OCI-M1 (cell line): ENCODE measurements at regions not wholly inside any gene's neighbourhood (a gene's known extent, or its start where the extent isn't known, plus 50 kb on each side); places are given as distances from the start of the nearest gene placed in this dataset.

Source experiments
- DNase-seq: peaks from one replicate; lab custom pipeline; 2025; lab: John Stamatoyannopoulos, UW

DNA sequence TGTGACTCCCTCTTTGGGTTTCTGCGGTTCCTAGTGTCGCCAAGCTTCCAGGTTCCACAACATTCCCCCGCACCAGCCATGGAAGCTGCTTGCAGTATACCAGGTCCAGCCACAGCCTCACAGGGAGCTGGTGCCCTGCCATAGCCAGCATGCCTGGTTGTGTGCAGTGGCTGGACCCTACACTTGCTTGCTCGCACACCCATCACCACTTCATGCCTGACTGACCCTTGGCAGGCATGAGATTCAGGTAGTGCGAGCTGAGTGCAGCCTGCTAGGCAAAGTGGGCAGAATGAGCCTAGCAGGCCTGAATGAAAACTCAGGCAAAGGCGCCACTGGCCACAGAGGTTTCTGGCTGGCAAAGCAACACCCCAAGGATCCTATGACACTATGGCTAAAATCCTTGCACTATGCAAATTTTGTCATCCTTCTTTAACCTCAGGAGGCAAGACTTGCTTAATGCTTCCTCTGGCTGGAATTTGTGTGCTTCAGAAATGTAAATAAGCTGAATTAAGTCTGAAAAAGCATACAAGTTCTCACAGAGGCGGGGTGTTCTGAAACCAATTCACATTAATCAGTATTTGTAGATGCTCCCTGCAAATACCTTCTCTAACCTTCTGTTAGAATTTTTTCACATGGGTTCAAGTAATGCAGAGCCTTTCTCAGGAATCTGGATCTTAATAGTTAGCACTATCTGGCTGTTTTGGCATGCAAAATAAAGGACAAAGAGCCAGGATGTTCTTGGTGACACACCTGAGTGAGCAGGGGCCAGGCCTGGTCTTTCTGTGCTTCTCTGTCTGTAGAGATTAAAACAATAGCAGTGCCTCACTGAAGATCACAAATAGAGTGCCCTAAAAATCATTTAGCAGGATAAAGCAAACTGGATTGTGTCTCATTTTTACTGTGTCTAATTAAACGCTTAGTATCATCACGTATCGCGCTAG is 256.9 kb downstream of the GPATCH2 start:
- no peak for DNase-seq

DNA sequence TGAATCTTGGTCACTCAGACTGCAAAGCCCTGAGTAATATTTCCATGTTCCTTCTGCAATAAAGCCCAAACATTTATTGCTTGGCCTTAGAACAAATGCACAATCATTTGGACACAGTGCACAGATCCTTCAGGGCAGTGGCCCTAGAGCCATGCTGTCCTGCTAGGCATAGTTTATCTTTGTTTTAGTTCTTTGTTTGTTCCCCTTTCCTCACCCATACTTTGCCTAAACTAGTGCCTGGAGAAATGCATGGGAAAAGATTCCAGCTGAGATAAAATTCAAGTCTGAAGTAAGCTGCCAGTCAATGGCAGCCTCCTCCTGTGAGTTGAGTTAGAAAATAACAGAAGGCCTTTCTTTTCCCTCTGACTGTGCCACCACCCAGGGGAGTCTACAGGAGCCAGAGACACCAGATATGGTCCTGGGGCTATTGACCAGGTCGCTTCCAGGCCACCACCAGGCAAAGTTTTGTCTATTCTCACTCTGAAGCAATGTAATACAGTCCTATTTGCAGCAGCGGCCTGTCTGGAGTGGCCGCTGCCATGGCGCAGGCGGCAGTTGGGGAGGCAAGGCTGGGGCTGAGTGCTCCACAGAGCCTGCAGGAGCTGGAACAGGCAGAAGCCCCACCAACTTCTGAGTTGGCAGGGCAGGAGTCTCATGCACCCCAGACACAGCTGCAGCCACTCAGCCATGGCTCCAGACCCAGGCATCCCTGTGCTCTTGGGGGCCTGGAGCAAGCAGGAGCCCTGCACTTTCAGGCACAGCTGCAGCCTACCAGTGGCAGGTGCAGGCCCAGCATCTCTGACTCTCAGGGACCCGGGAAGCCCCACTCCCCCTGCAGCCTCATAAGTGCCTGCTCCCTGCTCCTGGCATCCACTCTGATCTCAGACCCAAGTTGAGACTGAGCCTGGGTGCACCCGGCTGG is 258.6 kb downstream of the GPATCH2 start:
- DNase-seq: no peak

- no peak for DNase-seq
Observed at GRCh38 chr1:217370757-217371156, 260.1 kb downstream of the GPATCH2 start.

- no peak for DNase-seq
Observed at GRCh38 chr1:217369996-217370551, 260.8 kb downstream of the GPATCH2 start.

DNA sequence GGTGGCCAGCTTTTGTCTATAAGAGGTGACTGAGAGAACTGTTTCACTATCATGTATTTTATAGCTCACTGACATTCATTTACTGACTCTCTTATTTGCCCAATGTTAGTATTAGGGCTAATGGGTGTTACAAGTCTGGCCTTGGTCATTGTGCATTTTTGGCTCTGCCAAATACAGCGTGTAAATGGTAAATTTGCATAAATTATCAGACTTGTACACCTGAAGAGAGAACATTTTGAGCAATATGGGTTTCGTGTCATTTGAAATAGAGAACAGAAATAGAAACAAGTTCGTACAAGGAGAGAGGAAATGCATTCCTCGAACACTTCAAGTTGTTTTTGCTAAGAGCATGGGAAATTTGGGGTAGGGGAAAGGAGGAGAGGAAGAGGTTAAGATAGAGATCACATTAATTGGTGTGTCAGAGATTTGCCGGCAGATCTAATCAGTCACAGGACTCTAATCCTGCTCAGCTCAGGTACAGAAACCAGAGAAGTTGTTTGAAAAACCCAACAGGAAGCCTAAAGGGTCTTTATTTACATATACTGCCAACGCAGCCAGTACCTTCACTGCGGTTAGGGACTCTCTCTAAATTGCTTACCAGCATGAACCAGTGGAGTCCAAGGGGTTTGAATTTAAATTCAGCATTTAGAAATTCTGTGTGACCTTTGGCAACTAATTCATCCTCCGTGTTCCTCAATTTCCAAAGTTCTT is 261.5 kb downstream of the GPATCH2 start:
- no peak for DNase-seq

- no peak for DNase-seq
Observed at GRCh38 chr1:217364220-217364619, 266.7 kb downstream of the GPATCH2 start.

GRCh38 chr1:217363319-217363718 is 267.6 kb downstream of the GPATCH2 start:
- DNase-seq: no peak

GRCh38 chr1:217360510-217360909 is 270.4 kb downstream of the GPATCH2 start:
- DNase-seq: no peak

DNA sequence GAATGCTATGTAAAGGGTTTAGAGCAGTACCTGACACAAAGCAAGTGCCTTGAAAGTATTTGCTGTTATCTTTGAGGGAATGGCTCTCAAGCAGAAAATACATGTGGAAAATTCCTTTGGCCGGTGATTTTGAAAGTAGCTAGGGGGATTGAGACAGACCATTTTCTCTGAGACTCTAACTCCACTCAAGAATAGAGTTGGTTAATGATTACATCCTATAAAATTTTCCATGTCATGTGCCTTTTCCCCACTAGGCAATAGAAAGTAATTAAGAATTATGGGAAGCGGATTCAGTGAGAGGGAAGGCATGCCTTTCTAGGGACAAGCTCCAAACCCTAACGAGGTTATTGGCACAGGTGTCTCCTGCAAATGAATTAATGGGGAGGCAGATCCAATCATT is 276.0 kb downstream of the GPATCH2 start:
- no peak for DNase-seq

DNA sequence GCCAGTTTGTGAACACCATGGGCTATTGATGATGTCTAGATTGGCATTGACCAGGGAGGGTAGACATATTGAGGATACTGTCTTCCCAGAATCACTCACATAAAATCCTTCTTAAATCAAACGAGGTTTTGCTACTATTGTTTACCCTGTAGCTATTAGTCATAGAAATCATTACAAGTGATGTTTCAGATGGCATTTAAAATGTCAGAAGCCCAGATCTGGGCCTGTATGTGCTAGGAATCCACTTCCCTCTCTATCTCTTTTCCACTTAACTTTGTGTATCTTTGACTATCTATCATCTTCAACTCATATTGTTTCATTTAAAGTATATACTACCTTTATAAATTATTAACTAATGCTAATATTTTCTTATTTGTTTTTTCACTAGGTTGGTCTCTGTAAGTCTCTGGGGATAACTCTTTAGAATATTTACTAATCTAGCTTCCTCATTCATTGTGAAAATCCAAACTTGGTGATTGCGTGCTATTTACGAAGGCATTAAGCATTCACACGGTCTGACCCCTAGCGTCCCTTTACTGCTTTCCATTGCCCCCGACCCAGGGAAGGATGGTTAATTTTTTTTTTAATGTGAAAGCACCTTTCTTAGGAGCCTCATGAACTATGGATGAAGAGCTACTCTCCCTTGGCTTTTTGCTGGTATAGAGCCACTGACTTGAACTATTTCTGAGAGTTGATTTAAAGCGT is 281.8 kb downstream of the GPATCH2 start:
- no peak for DNase-seq

DNA sequence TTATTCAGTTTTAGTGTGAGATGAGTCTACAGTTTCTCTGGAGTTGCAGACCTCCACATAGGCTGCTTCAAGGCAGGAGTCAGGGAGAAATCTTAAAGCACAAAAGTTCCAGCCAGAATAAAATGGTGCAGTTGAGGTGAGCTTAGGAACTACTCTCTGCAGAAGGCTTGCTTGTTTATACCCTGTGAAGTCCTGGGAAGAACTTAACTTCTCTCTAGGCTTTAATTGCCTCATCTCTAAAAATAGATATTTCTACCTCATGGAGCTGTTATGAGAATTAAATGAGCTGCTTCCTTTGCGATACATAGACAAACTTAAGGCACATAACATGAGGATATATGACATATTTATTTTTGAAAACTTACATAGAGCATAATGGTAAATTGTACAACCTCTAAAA is 286.2 kb downstream of the GPATCH2 start:
- DNase-seq: no peak

DNA sequence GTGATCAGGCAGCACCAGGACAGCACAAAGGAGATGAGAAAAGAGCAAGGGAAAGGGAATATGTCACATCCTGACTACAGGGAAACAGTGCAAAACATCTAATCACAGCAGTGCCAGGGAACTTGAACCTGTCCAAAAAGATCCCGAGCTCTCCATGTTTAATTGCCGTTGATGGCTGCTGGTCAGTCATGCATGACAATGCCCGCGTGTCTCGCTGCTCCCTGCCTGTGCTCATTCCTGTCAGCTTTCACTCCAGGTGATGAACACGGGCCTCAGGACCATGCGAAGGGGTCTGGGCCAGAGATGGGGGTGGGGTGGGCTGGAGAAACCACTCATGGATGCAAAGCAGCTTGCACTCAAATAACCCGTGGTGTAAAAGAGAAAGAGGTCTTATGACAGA is 287.0 kb downstream of the GPATCH2 start:
- DNase-seq: no peak

DNA sequence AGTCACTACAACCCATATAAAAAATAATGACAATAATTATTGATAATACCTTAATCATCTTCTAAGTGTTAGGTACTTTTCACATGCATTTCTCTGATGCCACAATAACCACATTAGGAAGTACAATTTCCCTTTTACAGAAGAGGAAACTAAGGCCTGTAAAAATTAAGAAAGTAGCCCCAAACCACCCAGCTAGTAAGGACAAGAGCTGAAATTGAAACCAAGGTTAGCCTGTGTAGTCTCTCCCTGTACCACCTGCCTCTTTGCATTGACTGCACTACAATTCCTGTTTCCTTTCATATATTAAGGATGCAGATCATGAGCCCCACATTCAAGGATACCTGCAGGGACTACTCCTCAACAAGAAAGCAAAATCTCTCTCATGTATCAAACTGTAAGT is 288.8 kb downstream of the GPATCH2 start:
- no peak for DNase-seq

DNA sequence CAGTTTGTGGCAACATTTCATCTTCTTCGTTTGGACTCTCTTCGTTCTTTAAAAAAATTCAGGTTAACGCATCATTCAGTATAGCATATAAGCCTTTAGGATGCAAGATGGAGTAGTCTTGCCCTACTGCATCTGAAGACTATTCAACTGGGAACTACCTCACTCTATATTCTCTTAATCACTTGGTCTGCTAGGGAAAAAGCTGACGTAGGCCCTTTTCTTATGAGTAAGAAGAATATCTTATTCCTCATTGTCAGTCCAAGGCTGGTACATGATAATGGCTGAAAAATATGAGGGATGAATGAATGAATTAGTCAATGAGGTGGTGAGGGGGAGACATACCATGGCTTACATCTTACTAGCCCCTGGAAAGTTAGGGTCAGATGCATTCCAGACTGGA is 294.2 kb downstream of the GPATCH2 start:
- DNase-seq: no peak

GRCh38 chr1:217333939-217334338 is 297.0 kb downstream of the GPATCH2 start:
- DNase-seq: peak; percentile 66

DNA sequence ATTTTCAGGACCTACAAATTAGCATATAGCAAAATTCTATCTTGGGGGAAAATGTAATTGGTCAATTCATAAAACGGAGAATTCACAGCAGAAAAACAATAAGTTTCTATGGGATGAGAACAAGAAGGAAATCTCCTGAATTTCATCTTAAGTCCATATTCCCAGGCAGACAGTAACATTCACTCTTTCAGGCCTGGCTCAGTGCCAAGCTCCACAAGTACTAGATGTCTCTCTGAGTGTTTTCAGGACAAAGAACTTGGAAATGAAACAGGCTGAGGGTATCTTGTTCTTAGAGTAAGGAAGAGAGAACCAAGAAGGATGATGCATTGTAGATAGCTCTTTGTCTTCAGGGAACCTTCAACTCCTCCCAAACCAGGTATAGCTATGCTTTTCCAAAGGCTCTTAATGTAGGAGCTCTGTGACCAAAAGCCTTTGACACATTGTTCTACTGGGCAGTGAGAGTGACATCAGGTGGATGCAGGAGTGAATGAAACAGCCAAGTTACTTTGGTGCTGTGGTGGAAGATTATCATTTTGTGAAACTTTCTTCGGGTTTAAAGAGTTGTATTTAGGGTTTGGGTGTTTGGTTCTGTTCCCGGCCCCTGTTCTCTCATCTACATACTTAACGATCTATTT is 298.3 kb downstream of the GPATCH2 start:
- no peak for DNase-seq

GRCh38 chr1:217331698-217332097 is 299.2 kb downstream of the GPATCH2 start:
- DNase-seq: no peak

GRCh38 chr1:217327901-217328300 is 303.0 kb downstream of the GPATCH2 start:
- no peak for DNase-seq

GRCh38 chr1:217322834-217323233 is 308.1 kb downstream of the GPATCH2 start:
- no peak for DNase-seq

DNA sequence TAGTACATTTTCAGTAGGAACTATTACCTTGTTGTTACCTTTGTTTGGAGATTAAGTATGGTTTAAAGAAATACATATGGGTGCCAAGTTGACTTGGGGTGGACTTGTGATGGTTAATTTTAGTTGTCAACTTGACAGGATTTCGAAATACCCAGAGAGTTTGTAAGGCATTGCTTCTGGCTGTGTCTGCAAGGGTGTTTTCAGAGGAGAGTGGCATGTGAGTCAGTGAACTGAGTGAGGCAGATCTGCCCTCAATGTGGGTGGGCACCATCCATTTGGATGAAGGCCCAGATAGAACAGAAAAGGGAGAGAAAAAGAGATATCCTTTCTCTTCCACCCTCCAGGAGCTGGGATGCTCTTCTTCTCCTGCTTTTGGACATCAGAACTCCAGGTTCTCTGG is 315.5 kb downstream of the GPATCH2 start:
- no peak for DNase-seq

- no peak for DNase-seq
Observed at GRCh38 chr1:217313096-217313495, 317.8 kb downstream of the GPATCH2 start.
